Hypothalamus (tissue), 51 donors: ENCODE measurements at regions not wholly inside any gene's neighbourhood (a gene's known extent, or its start where the extent isn't known, plus 50 kb on each side); places are given as distances from the start of the nearest gene placed in this dataset.
"Not testable (repeated sequence)": the region's sequence is repeated elsewhere in the genome, so short reads cannot be mapped to it uniquely, and the experiment has no call there.

ENCODE experiments used
- DNase-seq, 51 donors: peaks; one replicate each; lab custom pipeline; 2025; lab: John Stamatoyannopoulos, UW

DNA sequence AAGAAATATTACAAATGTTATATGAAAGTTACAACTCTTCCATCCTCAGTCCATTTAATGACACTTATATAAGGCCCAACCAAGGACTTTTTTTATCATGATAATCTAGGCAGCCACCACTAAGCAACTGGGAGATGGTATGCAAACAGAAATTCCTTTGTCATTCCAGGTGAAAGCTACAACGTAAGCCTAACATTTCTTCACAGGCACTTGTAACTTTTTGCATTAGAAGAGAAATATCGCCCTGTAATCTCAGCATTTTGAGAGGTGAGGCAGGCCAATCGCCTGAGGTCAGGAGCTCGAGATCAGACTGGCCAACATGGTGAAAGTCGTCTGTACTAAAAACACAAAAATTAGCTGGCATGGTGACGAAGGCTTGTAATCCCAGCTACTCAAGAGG is 581.2 kb upstream of the SLC8A1 start:
- DNase-seq, result no peak

DNA sequence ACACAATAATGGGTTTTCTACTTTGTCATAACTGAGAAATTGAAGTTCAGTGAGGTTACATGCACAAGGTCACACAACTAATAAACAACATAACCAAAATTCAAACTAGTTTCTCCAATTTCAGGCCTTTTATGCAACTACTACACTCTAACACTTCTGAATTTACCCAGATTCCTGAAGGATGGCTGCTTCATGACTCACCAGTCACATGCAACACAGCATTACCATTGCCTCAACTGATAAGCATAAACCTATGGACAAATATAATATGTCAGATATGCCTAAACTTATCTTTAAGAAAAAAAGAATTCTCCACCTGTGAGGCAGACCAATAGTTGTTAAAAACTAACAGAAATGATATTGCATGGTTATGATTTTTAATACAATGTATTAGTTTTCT is 586.5 kb upstream of the SLC8A1 start:
- DNase-seq, result no peak

DNA sequence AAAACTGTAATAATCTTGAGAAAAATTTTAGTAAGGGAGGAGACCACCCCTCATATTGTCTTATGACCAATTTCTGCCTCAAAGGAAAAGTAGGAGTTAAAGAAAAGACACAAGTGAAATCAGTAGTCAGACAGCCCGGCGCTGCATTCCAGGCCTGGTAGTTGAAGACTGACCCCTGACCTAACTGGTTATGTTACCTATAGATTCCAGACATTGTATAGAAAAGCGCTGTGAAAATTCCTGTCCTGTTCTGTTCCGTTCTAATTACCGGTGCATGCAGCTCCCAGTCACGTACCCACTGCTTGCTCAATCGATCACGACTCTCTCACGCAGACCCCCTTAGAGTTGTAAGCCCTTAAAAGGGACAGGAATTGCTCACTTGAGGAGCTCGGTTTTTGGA is 587.9 kb upstream of the SLC8A1 start:
- DNase-seq, result not testable (repeated sequence)

DNA sequence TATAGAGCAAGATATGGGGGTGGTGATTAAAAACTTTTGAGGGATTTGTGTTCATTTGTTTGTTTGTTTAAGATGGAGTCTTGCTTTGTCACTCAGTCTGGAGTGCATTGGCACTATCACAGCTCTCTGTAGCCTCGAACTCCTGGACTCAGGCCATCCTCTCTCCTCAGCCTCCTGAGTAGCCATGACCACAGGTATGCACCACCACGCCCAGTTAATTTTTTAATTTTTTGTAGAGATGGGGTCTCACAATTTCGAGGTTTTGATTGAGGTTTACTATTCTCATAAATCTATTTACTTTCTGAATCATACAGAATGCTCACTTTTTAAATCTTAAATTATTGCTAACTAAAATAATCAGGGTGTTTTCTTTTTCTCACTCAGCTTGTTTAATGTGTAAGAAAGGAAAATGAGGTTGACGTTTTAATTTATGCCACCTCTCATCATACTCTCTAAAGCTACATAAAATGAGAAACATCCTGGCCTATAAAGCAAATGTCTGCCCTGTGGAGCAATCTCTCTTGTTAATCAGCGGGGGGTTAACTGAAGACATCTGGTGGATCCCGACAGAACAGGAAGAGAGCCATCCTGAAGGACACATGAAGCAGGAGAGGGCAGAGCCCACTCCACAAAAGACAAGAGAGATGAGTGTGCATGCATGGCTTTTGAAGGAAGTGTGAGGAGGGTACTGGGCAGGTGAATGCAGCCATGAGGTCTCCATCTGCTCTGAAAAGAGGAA is 589.1 kb upstream of the SLC8A1 start:
- no peak for DNase-seq

DNA sequence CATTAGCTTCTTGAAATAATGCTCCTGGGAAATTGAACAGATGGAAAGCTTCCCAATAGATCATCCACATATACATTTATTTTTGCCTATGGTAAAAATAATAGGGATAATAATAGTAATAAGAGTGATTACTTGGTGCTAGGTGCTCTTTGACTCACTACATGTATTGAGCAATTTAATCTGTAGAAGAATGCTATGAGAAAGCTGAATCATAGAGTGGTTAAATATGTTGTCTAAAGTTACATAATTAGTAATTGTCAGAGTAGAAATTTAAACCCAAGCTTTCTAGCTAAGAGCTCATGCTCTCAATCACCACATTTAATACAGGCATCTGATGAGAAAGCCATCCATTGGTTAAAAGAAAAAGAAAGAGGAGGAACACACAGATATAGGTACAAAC is 590.5 kb upstream of the SLC8A1 start:
- DNase-seq, result no peak

DNA sequence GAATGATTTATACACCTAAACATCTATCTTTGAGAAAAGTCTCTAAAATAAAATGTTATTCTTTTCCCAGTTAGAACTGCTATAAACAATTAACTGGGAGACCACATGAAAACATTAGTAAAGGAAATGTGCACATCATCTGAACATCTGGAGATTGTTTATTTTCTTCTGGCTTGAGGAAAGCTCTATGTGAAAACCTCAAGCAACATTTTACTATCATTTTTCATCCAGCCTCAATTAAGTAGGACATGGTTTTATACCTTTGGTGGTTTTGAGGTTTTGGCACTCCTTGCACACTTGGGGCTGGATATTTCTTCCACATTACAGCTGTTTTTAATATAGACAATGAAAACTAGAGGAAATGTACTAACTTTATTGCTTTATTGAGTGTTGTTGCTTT is 609.5 kb upstream of the SLC8A1 start:
- no peak for DNase-seq

DNA sequence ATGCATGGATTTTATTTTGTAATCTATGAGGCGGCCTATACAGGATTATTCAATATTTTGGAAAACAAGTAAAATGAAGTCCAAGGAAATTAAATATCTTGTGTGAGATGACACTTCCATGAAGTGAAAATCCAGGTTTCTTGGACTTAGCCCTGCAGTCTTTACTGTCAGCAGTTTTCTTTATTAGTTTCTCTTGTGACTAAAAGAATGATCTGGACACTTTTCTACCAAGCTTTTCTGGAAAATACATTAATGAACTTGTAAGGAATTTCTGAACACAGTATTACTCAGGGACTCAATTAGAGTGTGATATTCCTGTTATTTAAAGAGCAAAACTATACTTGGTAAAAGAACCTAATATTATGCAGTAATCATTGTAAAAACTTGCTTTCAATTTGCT is 610.4 kb upstream of the SLC8A1 start:
- no peak for DNase-seq

DNA sequence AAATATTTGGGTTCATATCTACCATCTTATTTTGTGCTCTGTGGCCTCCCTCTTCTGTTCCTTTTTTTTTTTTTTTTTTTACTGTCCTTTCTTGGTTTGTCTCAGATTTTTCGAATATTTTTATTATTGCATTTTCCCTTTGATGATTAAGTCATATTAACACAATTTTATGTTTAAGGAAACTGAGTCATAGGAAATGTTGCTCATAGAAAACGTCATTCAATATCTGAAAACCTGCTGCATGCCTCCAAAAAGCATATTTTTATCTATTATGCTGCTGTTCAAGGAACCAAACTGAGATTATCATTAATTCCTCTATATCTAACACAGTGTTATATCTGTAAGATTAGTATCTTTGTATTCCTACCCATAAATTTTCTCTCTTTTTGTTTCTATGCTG is 614.3 kb upstream of the SLC8A1 start:
- DNase-seq, result no peak

DNA sequence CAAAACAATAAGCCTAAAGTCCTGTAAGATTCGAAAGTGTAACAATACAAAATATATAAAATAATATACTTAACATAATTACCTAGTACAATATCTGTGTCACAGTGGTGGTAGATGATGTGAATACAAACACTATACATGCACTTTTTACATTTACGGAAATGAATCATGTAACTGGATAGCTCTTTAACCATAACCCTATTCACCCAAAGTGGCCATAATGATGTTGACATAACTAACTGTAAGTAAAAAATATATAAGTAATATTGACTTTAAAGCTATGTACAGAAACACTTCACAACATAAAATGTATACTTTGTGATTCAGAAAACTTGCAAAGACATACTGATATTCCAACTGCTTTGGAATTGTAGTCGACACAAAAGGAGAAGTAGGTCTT is 616.9 kb upstream of the SLC8A1 start:
- no peak for DNase-seq

DNA sequence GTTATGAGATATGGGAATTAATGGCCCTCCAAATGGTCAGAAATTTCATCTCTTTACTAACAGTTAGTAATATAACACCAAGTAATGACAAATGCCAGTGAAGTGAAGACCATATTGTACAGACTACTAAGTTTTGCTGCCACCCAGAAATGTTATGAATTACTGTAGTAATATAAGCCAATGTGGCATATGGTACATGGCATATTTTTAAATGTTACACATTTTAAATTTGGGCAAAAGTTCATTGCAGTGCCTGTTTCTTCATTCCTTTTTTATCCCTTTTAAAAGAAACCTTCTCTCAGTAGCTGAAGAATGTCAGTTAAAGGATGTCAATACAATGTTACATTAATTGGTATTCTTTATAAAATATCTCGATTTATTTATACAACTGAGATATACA is 626.5 kb upstream of the SLC8A1 start:
- no peak for DNase-seq

DNA sequence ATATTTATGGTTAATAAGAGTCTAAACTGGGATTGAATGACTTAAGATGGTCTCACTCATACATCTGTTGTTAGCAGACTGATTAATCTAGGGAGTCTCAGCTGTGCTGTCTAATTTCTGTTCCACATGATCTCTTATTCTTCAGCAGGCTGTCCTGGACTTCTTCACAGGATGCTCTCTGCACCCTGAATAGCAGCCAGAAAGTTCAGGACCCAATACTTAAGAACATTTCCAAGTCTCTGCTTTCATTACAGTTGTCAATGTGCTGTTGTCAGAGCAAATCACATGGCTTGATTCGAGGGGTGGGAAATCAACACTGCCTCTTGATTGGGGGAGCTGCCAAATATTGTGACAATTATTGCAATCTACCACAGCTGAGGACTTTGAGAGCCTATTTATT is 627.1 kb upstream of the SLC8A1 start:
- DNase-seq, result no peak

DNA sequence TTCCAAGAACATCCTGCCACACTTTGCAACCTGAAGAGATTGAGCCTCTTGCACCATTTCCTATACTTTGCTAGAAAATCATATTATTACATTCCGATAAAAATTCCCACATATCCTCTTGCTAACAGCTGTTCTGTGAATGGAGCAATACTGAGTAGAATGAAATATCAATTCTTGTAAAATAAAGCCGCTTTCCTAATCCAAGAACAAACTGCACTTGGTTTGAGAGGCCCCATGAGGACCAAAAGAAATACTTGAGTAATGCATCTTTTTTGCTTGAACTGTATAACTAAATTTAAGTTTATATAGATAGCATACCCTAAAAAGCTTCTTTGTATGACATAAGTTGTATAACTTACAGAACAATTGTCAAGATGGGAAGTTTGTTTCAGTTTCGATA is 632.4 kb upstream of the SLC8A1 start:
- no peak for DNase-seq

DNA sequence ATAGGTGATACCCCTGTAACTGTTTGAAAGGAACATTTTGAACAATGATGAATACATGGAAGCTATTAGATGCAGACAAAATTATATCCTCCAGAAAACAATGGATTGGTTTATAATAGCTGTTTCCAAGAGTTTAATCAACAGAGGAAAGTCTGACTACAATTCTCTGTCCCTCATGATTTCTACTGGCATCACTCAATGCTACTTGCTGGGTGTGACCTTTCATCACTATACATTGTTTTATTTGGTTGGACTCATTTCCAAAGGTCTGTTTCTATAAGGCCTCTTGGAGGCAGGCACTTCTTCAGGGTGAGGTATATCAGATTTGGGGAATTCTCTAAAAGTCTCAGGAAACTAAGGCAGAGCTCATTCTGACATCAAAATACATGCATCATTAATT is 636.1 kb upstream of the SLC8A1 start:
- DNase-seq, result no peak

DNA sequence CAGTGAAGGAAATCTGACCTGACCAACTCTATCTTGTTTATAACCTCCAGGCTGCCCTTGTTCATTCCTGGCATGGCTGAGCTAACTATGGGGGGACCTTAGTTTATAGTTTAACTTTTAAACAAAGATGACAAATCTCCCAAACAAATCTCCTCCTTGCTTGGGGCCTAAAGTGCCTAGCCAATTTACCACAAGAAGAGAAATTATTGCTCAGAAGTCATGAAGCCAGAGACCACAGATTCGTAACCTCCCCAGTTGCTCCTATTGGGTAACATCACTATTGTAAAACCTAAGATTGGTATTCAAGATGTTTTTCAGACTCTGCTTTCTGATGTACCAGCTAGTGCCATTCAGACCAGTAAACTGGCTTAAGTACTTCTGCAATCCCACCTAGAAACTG is 649.4 kb upstream of the SLC8A1 start:
- DNase-seq, result no peak

DNA sequence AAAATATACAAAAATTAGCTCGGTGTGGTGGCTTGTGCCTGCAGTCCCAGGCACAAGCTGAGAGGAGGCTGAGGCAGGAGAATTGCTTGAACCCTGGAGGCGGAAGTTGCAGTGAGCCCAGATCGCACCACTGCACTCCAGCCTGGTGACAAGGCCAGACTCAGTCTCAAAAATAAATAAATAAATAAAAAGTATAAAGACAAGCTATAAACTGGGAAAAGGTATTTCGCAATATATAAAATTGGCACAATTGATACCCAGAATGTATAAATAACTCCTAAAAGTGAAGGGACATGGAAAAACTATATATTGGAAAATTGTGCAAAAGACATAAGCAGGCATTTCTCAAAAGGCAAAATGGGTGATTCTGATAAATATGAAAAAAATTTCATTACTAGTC is 657.9 kb upstream of the SLC8A1 start:
- no peak for DNase-seq

DNA sequence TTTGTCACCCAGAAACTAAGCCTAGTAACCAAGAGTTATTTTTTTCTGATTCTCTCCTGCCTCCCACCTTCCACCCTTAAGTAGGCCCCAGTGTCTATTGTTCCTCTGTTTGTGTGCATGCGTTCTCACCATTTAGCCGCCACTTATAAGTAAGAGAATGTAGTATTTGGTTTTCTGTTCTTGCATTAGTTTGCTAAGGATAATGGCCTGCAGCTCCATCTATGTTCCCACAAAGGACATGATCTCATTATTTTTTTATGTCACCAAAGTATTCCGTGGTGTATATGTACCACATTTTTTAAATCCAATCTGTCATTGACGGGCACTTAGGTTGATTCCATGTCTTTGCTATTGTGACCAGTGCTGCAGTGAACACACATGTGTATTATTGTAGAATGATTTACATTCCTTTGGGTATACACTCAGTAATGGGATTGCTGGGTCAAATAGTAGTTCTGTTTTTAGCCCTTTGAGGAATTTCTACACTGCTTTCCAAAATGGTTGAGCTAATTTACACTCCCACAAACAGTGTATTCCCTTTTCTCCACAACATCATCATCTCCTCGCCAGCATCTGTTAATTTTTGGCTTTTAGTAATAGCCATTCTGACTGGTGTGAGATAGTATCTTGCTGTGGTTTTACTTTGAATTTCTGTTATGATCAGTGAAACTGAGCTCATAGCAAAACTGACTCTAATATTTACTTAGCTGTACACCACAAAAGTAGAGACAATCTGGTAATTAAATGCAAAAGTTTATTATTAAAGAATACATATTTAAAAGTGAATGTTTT is 660.1 kb upstream of the SLC8A1 start:
- DNase-seq, result no peak

DNA sequence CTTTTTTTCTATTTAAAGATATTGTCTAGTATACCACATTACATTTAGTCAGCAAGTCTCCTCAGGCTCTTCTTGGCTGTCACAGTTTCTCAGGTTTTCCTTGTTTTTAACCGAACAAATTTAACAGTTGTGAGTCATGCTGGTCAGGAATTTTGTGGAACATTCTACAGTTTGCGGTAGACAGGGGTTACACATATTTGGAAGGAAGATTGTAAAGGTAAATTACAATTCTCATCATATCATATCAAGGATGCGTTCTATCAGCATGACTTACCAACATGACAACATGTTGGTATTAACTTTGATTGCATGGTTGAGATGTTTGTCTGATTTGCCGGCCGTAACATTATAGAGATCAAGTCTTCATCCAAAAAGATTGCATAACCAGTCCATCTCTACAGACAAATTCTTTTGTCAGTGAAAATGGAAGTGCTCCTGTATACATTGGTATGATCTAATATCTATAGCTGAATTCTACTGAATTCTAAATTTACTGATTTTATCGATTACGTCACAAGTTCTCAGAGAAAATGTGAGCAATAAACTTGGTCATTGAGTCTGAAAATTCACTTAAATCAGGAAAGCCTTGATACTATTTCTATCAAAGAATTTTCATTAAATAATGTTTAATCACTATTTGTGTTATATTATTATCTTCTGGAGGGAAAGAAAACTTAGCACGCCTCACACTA is 664.4 kb upstream of the SLC8A1 start:
- DNase-seq, result no peak

DNA sequence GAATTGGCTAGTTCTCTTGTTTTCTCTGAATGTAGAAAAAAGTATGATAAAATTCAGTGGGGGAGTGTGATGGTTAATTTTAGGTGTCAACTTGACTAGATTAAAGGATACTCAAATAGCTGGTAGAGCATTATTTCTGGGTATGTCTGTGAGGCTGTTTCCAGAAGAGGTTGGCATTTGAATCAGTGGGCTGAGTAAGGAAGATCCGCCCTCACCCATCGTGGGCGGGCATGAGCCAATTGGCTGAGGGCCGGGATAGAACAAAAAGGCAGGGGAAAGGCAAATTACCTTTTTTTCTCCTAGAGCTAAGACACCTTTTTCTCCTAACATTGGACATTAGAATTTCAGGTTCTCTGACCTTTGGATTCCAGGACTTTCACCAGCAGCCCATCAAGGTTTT is 667.6 kb upstream of the SLC8A1 start:
- peak in 1 of 51 donors; percentile 9 for DNase-seq

DNA sequence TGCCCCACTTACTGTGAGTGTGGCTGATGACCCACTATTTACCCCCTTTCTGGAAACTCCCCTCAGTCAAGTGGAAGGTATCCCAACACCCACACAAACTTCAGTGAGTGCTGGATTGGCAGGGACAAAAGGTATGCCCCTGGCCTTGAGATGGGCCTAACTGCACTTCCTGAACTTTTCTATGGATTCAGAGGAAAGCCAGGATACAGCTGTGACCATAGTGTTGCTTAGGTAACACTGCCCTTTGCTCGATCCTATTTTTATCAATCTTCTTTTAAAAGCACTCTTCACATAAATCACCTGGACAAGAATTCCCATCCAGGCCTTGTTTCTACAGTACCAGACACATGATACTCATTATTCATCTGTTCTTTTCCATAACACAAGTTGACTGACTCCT is 671.5 kb upstream of the SLC8A1 start:
- DNase-seq, result no peak

DNA sequence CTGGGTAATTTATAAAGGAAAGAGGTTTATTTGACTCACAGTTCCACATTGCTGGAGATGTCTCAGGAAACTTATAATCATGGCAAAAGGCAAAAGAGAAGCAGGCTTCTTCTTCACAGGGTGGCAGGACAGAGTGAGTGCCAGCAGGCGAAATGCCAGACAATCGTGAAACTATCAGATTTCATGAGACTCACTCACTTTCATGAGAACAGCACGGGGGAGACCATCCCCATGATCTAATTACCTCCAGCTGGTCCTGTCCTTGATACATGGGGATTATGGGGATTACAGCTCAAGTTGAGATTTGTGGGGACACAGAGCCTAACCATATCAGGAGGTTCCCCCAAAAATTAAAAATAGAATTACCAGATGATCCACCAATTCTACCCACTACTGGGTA is 675.5 kb upstream of the SLC8A1 start:
- DNase-seq, result no peak

DNA sequence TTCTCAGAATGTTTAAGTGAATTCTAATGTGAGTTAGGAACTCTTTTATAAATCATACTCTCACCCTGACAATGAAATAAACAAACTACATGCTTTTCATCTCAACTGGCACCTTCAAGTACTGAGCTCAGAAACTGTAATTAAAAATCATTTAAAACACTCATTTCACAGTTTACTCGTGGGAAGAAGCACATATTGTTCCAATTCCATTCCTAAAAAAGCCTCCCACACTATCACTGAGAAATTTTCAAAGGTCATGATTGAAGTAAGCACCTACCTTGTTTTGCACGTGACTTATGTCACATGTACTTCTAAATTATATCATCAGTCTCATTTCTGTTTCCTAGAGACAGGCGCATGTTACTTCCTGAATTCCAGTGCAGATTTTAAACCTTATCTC is 678.1 kb upstream of the SLC8A1 start:
- DNase-seq, result peak in 1 of 51 donors; percentile 6

DNA sequence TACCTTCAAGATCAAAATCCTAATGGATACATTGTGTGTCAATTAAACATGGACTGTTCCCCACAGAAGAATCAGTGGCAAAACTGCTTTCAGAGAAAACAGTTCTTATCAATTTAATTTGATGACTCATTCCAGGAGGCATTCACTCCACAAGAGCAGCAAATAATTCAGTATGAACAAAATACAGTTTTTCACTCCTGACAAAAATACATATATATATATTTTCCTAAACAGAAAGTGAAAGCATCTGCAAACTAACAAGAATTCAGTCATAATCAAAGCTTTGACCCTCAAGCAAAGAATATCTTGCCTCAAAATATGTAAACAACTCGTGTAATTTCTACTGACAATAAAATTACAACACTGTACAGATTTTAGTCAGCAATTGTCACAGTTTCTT is 685.1 kb upstream of the SLC8A1 start:
- DNase-seq, result no peak
